Heart left ventricle (tissue), 16 donors: ENCODE measurements at regions not wholly inside any gene's neighbourhood (a gene's known extent, or its start where the extent isn't known, plus 50 kb on each side); places are given as distances from the start of the nearest gene placed in this dataset.
A peak's percentile ranks its signal among the peaks of the same experiment; 100 is the strongest.

Experiments used
- ATAC-seq, 4 donors: fragments of 200-7000 bp; cut with Tn5 transposase; one replicate each; pipeline ENCODE4 v1.9.1; 2020 to 2022; ENCODE audit warnings: moderate library complexity in 4 of 4, mild to moderate bottlenecking in 3 of 4, moderate number of reproducible peaks in 1 of 4
- DNase-seq, 5 donors: peaks; one replicate each; pipeline ENCODE4 v3.0.0-alpha.2; 2020
- H3K27ac ChIP-seq, 12 donors: fragments of 200-600 bp; sonication (generic) in 4 of 12; one replicate each; pipeline versions ENCODE4 v1.5.0 to v1.8.0; 2016 to 2022; ENCODE audit warnings: mild to moderate bottlenecking in 2 of 12
- H3K27me3 ChIP-seq, 9 donors: fragments of 200-600 bp; sonication (generic) in 2 of 9; one replicate each; pipeline versions ENCODE4 v1.5.1 to v1.8.0; 2016 to 2022; ENCODE audit warnings: mild to moderate bottlenecking in 3 of 9
- H3K36me3 ChIP-seq, 9 donors: fragments of 200-600 bp; sonication (generic) in 2 of 9; one replicate each; pipeline versions ENCODE4 v1.5.0 to v1.8.0; 2018 to 2022; ENCODE audit warnings: mild to moderate bottlenecking in 2 of 9
- H3K4me1 ChIP-seq, 12 donors: fragments of 200-600 bp; sonication (generic) in 4 of 12; one replicate each; pipeline versions ENCODE4 v1.5.0 to v1.8.0; 2016 to 2022; ENCODE audit warnings: mild to moderate bottlenecking in 3 of 12
- H3K4me3 ChIP-seq, 12 donors: fragments of 200-600 bp; sonication (generic) in 4 of 12; one replicate each; pipeline versions ENCODE4 v1.5.0 to v1.8.0; 2017 to 2022; ENCODE audit warnings: mild to moderate bottlenecking in 9 of 12, moderate library complexity in 4 of 12
- H3K9me3 ChIP-seq, 12 donors: fragments of 200-600 bp; sonication (generic) in 4 of 12; one replicate each; pipeline versions ENCODE4 v1.5.0 to v1.8.0; 2016 to 2022; ENCODE audit warnings: mild to moderate bottlenecking in 1 of 12
- POLR2A ChIP-seq, 2 donors: fragments of 450-650 bp; IDR thresholded peaks; one replicate each; pipeline ENCODE4 v1.6.1; 2017; ENCODE audit warnings: antibody characterized with exemption in 2 of 2, mild to moderate bottlenecking in 2 of 2, moderate library complexity in 2 of 2
- whole genome bisulfite sequencing, 4 donors: extraction: QIAGEN DNeasy Blood & Tissue Kit in 2 of 4; methylation state at CpG; one replicate each; pipeline versions ENCODE4 v1.1.5 to v1.1.7; 2013 to 2018; 5-methylcytosine and 5-hydroxymethylcytosine counted together
- intact Hi-C, 10 donors: fragments of 100-400 bp; cut with DNase I; formaldehyde crosslinking; loops; one replicate each; pipeline versions ENCODE4 v1.11.1 to v1.14.2; 2022
- TF ChIP-seq, protein P1 (sequence below), 12 donors: fragments of 200-600 bp; sonication (generic) in 4 of 12; IDR thresholded peaks; one replicate each; pipeline versions ENCODE4 v1.5.0 to v1.8.0; 2018 to 2022; ENCODE audit warnings: antibody characterized with exemption in 12 of 12, mild to moderate bottlenecking in 5 of 12
- donor health status: ischemic (EF 13 %, LVEDD 7.1; RV severe dilation, severe dysfunction).
- donor health status: healthy with polysubstance abuse.
- donor health status: DM: no; HTN: yes; CAD: no.
- donor health status: DM: no; HTN: no; CAD: no.
- donor health status: ischemic (EF 25% LVEDD 6.9; RV normal size, moderate dysfunction).
- donor health status: ischemic (EF 25% LVEDD 5.7; RV mildly dilated, moderate dysfunction).
- donor health status: healthy.
- donor health status: DM: yes; HTN: yes; CAD: no.
- donor health status: ischemic (EF 35%, LVEDD 5.7; RV mildly dilated, moderate dysfunction).
- donor health status: nonischemic (EF 11% LVEDD 7.7; RV severe dilation, severe dysfunction).
- donor health status: DM: yes; HTN: yes; CAD: no.
- donor health status: PGD.
- donor health status: ischemic (EF 29% LVEDD 5.4; RV normal size, mild dysfunction).
- donor health status: nonischemic (EF 23%, LVEDD 6.1; RV moderate dilation, normal function).

- H3K4me1 ChIP-seq = peaks cover 0 to 10% (median 0%) of the 10 kb centered on the region in 12 donors
- DNase-seq (no peak), ATAC-seq (peak in 2 of 4 donors; percentile 37 to 47)
- no peak overlapping the region for H3K4me3 ChIP-seq
- TF ChIP-seq, protein P1, sequence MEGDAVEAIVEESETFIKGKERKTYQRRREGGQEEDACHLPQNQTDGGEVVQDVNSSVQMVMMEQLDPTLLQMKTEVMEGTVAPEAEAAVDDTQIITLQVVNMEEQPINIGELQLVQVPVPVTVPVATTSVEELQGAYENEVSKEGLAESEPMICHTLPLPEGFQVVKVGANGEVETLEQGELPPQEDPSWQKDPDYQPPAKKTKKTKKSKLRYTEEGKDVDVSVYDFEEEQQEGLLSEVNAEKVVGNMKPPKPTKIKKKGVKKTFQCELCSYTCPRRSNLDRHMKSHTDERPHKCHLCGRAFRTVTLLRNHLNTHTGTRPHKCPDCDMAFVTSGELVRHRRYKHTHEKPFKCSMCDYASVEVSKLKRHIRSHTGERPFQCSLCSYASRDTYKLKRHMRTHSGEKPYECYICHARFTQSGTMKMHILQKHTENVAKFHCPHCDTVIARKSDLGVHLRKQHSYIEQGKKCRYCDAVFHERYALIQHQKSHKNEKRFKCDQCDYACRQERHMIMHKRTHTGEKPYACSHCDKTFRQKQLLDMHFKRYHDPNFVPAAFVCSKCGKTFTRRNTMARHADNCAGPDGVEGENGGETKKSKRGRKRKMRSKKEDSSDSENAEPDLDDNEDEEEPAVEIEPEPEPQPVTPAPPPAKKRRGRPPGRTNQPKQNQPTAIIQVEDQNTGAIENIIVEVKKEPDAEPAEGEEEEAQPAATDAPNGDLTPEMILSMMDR (IDR thresholded peaks at IDR 0.05) = no peak
- no peak for TF ChIP-seq POLR2A (IDR thresholded peaks at IDR 0.05)
- 66 to 76% (median 72%) methylated on average over 5 of the region's 5 CpGs for WGBS, 4 donors
- intact Hi-C loops = no loop called here
- H3K36me3 ChIP-seq = no peaks in the 10 kb centered on the region
- no peaks in the 10 kb centered on the region for H3K9me3 ChIP-seq
- H3K27ac ChIP-seq = no peak overlapping the region
- peaks cover 0 to 33% (median 0%) of the 10 kb centered on the region in 9 donors for H3K27me3 ChIP-seq
Observed at GRCh38 chrX:39616098-39616729, 481.5 kb downstream of the BCOR start.

- Histone ChIP-seq H3K4me3 (no peak overlapping the region), H3K4me1 (peaks cover 0 to 10% (median 0%) of the 10 kb centered on the region in 12 donors), H3K9me3 (no peaks in the 10 kb centered on the region), H3K36me3 (no peaks in the 10 kb centered on the region), H3K27ac (no peak overlapping the region), H3K27me3 (peaks cover 0 to 30% (median 0%) of the 10 kb centered on the region in 9 donors)
- TF ChIP-seq, protein P1 (IDR thresholded peaks at IDR 0.05) = no peak
- TF ChIP-seq POLR2A (IDR thresholded peaks at IDR 0.05) = no peak
- intact Hi-C loops = no loop called here
- ATAC-seq (no peak), DNase-seq (no peak)
- 77 to 88% (median 77%) methylated on average over 8 of the region's 8 CpGs for WGBS, 4 donors
Observed at GRCh38 chrX:39616731-39617130, 481.0 kb downstream of the BCOR start.

DNA sequence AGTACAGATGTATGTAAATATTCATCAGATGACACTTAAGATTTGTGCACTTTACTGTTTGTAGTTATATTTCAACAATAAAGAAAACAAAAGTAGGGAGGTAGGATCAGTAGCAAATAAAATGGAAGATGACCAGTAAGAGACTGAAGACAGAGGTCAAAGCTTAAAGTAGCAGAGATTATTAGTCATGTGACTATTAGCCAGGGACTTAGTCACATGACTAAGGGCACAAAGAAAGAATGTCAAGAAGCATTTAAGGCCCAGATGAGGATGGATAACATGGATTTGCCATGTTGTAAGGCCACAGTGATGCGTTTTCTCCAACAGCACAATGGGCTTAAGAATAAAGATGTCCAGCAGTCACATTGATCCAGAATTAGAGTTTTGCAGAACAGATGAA lies 479.6 kb downstream of the BCOR start:
- TF ChIP-seq, protein P1 (IDR thresholded peaks at IDR 0.05) = no peak
- no peak for TF ChIP-seq POLR2A (IDR thresholded peaks at IDR 0.05)
- no peak overlapping the region for H3K4me3 ChIP-seq
- no peak for DNase-seq
- no peak for ATAC-seq
- H3K9me3 ChIP-seq = no peaks in the 10 kb centered on the region
- H3K27me3 ChIP-seq = peaks cover 0 to 21% (median 0%) of the 10 kb centered on the region in 9 donors
- WGBS, 4 donors = 90 to 100% (median 99%) methylated on average over 1 of the region's 1 CpG
- no peak overlapping the region for H3K27ac ChIP-seq
- H3K4me1 ChIP-seq = peaks cover 0 to 10% (median 0%) of the 10 kb centered on the region in 12 donors
- H3K36me3 ChIP-seq = no peaks in the 10 kb centered on the region
- intact Hi-C loops = no loop called here

GRCh38 chrX:39619182-39620009 lies 478.4 kb downstream of the BCOR start:
- TF ChIP-seq, protein P1 (IDR thresholded peaks at IDR 0.05) = no peak
- TF ChIP-seq POLR2A (IDR thresholded peaks at IDR 0.05) = no peak
- no peak overlapping the region for H3K27ac ChIP-seq
- DNase-seq (no peak), ATAC-seq (peak in 1 of 4 donors; percentile 22)
- H3K27me3 ChIP-seq = peaks cover 0 to 9% (median 0%) of the 10 kb centered on the region in 9 donors
- peaks cover 0 to 3% (median 0%) of the 10 kb centered on the region in 12 donors for H3K4me1 ChIP-seq
- 44 to 62% (median 54%) methylated on average over 7 of the region's 7 CpGs for WGBS, 4 donors
- peaks cover 0 to 7% (median 0%) of the 10 kb centered on the region in 12 donors for H3K9me3 ChIP-seq
- intact Hi-C loops = no loop called here
- no peak overlapping the region for H3K4me3 ChIP-seq
- H3K36me3 ChIP-seq = no peaks in the 10 kb centered on the region
